PC-3 (cell line): ENCODE measurements at regions not wholly inside any gene's neighbourhood (a gene's known extent, or its start where the extent isn't known, plus 50 kb on each side); places are given as distances from the start of the nearest gene placed in this dataset.

Experiments
- ATAC-seq: fragments of 200-7000 bp; cut with Tn5 transposase; 2 replicates; pipeline ENCODE4 v1.9.1; 2020; ENCODE audit warnings: mild to moderate bottlenecking, moderate library complexity
- BruUV-seq: library from RNA; stranded (reverse); fragments of 400-500 nt; replicated peaks from 2 replicates; lab custom pipeline; 2021; lab: Mats Ljungman, UMichigan
- CTCF ChIA-PET: fragments of 300-600 bp; sonication (Branson Sonifier 250); formaldehyde crosslinking; loops from one replicate; lab custom pipeline; 2022; ENCODE audit warnings: antibody characterized with exemption; lab: Charles Lee
- POLR2A ChIA-PET: fragments of 300-600 bp; sonication (Branson Sonifier 250); formaldehyde crosslinking; loops from one replicate; lab custom pipeline; 2022; ENCODE audit warnings: antibody characterized with exemption; ENCODE audit not compliant: unreplicated experiment; lab: Charles Lee
- DNase-seq: peaks from one replicate; pipeline ENCODE4 v3.0.0-alpha.2; 2015
- H2AFZ ChIP-seq: fragments of 300-600 bp; sonication (generic); 2 replicates; pipeline ENCODE4 v1.6.0; 2016; ENCODE audit warnings: antibody characterized with exemption, low read length
- H3F3A ChIP-seq: fragments of 300-600 bp; sonication (generic); one replicate; pipeline ENCODE4 v1.6.0; 2017; ENCODE audit warnings: antibody characterized with exemption, low read length, control low read depth, mild to moderate bottlenecking; ENCODE audit not compliant: unreplicated experiment
- H3K27ac ChIP-seq: fragments of 300-600 bp; sonication (generic); 2 replicates; pipeline ENCODE4 v1.5.1; 2016; ENCODE audit warnings: mild to moderate bottlenecking, low read length
- H3K27me3 ChIP-seq: fragments of 300-600 bp; sonication (generic); 2 replicates; pipeline ENCODE4 v1.6.1; 2016; ENCODE audit warnings: low read length, mixed read lengths
- H3K36me3 ChIP-seq: fragments of 300-600 bp; sonication (generic); 2 replicates; pipeline ENCODE4 v1.6.1; 2016; ENCODE audit warnings: low read depth, mixed run types, low read length, mixed read lengths
- H3K4me1 ChIP-seq: fragments of 300-600 bp; sonication (generic); 2 replicates; pipeline ENCODE4 v1.5.1; 2016; ENCODE audit warnings: low read length; ENCODE audit not compliant: insufficient read depth
- H3K4me2 ChIP-seq: fragments of 300-600 bp; sonication (generic); 2 replicates; pipeline ENCODE4 v1.6.0; 2016; ENCODE audit warnings: low read length
- H3K4me3 ChIP-seq: fragments of 300-600 bp; sonication (generic); 2 replicates; pipeline ENCODE4 v1.5.1; 2016; ENCODE audit warnings: mild to moderate bottlenecking, low read length, mixed read lengths
- H3K79me2 ChIP-seq: fragments of 300-600 bp; sonication (generic); 2 replicates; pipeline ENCODE4 v1.6.1; 2017; ENCODE audit warnings: low read length, mixed read lengths
- H3K9ac ChIP-seq: fragments of 300-600 bp; sonication (generic); 2 replicates; pipeline ENCODE4 v1.6.0; 2016; ENCODE audit warnings: mild to moderate bottlenecking, low read length
- H3K9me2 ChIP-seq: fragments of 300-600 bp; sonication (generic); replicated peaks from 2 replicates; pipeline ENCODE4 v1.6.1; 2016; ENCODE audit warnings: mixed run types, low read length, mixed read lengths
- H3K9me3 ChIP-seq: fragments of 300-600 bp; sonication (generic); 2 replicates; pipeline ENCODE4 v1.6.1; 2016; ENCODE audit warnings: low read length, mixed read lengths
- H4K20me1 ChIP-seq: fragments of 300-600 bp; sonication (generic); 2 replicates; pipeline ENCODE4 v1.6.1; 2016; ENCODE audit warnings: low read length, mixed read lengths
- EZH2 ChIP-seq: fragments of 300-600 bp; sonication (generic); IDR thresholded peaks from one replicate; pipeline ENCODE4 v1.6.1; 2017; ENCODE audit warnings: antibody characterized with exemption, mild to moderate bottlenecking, low read length; ENCODE audit not compliant: unreplicated experiment
- EZH2phosphoT487 ChIP-seq: fragments of 300-600 bp; sonication (generic); IDR thresholded peaks from 2 replicates; pipeline ENCODE4 v1.6.1; 2018; ENCODE audit warnings: mild to moderate bottlenecking, antibody characterized with exemption, low read length, borderline replicate concordance
- intact Hi-C: fragments of 100-400 bp; cut with micrococcal nuclease; formaldehyde crosslinking; loops from 2 replicates; pipeline ENCODE4 v1.9.0; 2023
- TF ChIP-seq, protein P1 (sequence below): fragments of 300-600 bp; sonication (generic); conservative IDR thresholded peaks from 2 replicates; pipeline ENCODE4 v1.5.1; 2017; ENCODE audit warnings: antibody characterized with exemption, low read depth, mild to moderate bottlenecking, low read length

DNA sequence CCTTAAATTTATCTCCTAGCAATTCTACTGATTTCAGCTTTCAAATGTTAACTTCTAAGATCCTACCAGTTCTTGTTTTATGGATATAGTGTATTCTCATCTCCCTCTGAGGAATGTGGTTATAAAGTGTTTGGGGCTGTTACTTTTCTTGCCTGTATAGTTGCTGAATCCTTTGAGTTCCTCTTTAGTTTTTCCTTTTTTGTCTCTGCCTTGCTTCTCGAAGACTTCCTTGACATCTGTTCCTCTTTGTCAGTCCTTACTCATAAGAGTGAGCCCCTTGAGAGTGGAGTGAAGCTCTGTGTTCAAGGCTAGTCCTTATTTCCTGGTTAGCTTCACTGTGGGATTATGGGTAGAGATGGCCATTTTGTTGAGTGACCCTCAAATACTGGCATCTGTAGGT lies 84.6 kb downstream of the ELOVL4 start:
- ChIA-PET POLR2A (no interaction called here), CTCF (no interaction called here)
- H3K27ac ChIP-seq: no peak overlapping the region
- no peaks in the 10 kb centered on the region for H3K36me3 ChIP-seq
- H3K4me1 ChIP-seq: no peaks in the 10 kb centered on the region
- H3K9ac ChIP-seq: no peak overlapping the region
- H3K27me3 ChIP-seq: no peaks in the 10 kb centered on the region
- H2AFZ ChIP-seq: no peak overlapping the region
- no peaks in the 10 kb centered on the region for H3K79me2 ChIP-seq
- no peaks in the 10 kb centered on the region for H3F3A ChIP-seq
- no peaks in the 10 kb centered on the region for H4K20me1 ChIP-seq
- H3K4me3 ChIP-seq: no peak overlapping the region
- TF ChIP-seq, protein P1, sequence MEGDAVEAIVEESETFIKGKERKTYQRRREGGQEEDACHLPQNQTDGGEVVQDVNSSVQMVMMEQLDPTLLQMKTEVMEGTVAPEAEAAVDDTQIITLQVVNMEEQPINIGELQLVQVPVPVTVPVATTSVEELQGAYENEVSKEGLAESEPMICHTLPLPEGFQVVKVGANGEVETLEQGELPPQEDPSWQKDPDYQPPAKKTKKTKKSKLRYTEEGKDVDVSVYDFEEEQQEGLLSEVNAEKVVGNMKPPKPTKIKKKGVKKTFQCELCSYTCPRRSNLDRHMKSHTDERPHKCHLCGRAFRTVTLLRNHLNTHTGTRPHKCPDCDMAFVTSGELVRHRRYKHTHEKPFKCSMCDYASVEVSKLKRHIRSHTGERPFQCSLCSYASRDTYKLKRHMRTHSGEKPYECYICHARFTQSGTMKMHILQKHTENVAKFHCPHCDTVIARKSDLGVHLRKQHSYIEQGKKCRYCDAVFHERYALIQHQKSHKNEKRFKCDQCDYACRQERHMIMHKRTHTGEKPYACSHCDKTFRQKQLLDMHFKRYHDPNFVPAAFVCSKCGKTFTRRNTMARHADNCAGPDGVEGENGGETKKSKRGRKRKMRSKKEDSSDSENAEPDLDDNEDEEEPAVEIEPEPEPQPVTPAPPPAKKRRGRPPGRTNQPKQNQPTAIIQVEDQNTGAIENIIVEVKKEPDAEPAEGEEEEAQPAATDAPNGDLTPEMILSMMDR: no peak
- no peak for TF ChIP-seq EZH2phosphoT487
- TF ChIP-seq EZH2: no peak
- DNase-seq (no peak), ATAC-seq (no peak)
- H3K9me3 ChIP-seq: no peaks in the 10 kb centered on the region
- no peak overlapping the region for H3K4me2 ChIP-seq
- intact Hi-C loops: no loop called here
- no peaks in the 10 kb centered on the region for H3K9me2 ChIP-seq
- no TSS peak for BruUV-seq

DNA sequence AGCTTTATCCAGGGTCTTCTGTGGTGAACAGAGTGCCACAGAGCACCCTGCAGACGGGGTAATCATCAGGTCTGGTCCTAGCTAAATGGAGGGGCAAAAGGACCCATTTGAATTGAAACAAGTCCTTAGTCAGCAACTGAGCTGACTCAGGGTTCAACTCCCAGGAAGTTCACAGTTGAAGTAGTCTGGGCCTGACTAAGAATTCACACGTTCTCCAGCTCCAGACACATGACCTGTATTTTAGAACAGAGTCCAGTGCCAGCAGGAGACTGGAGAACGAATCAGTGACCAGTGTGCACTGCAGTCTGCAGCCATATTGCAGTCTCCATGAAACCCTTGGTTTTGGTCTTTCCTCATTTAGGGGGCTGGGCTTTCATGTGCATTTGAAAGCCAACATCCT lies 85.2 kb downstream of the ELOVL4 start:
- H3K4me1 ChIP-seq: no peaks in the 10 kb centered on the region
- TF ChIP-seq EZH2 (no peak), EZH2phosphoT487 (no peak)
- TF ChIP-seq, protein P1: no peak
- H3K9me3 ChIP-seq: no peaks in the 10 kb centered on the region
- intact Hi-C loops: no loop called here
- ATAC-seq (no peak), DNase-seq (no peak)
- no peak overlapping the region for H3K4me3 ChIP-seq
- no TSS peak for BruUV-seq
- no peaks in the 10 kb centered on the region for H3K36me3 ChIP-seq
- no peaks in the 10 kb centered on the region for H3F3A ChIP-seq
- H2AFZ ChIP-seq: no peak overlapping the region
- ChIA-PET CTCF (no interaction called here), POLR2A (no interaction called here)
- no peaks in the 10 kb centered on the region for H3K79me2 ChIP-seq
- no peak overlapping the region for H3K27ac ChIP-seq
- no peak overlapping the region for H3K4me2 ChIP-seq
- no peak overlapping the region for H3K9ac ChIP-seq
- H4K20me1 ChIP-seq: no peaks in the 10 kb centered on the region
- no peaks in the 10 kb centered on the region for H3K9me2 ChIP-seq
- no peaks in the 10 kb centered on the region for H3K27me3 ChIP-seq

DNA sequence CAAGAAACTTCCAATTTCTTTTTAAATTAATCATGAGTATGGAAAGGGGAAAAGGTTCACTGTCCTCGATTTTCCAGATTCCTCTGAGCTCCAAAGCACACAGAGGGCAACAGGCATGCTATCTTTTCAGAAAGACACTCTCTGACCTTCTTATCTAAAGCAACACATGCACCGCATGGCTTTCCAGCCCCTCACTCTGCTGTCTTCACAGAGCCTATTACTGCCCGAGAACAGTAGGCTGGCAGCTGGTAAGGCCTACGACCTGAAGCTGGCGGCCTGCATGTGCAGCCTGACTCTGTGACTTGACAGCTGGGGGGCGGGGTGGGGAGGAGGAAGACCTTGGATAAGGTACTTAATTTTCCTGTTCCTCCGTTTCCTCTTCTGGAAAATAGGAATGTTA lies 86.3 kb downstream of the ELOVL4 start:
- no peaks in the 10 kb centered on the region for H3K79me2 ChIP-seq
- H3K36me3 ChIP-seq: no peaks in the 10 kb centered on the region
- no peaks in the 10 kb centered on the region for H3K27me3 ChIP-seq
- H3K4me2 ChIP-seq: no peak overlapping the region
- no peaks in the 10 kb centered on the region for H4K20me1 ChIP-seq
- intact Hi-C loops: no loop called here
- ChIA-PET CTCF (no interaction called here), POLR2A (no interaction called here)
- H3K9me3 ChIP-seq: no peaks in the 10 kb centered on the region
- H3K27ac ChIP-seq: no peak overlapping the region
- no TSS peak for BruUV-seq
- no peaks in the 10 kb centered on the region for H3K9me2 ChIP-seq
- H3K9ac ChIP-seq: no peak overlapping the region
- ATAC-seq (no peak), DNase-seq (no peak)
- no peak overlapping the region for H3K4me3 ChIP-seq
- H2AFZ ChIP-seq: no peak overlapping the region
- H3F3A ChIP-seq: no peaks in the 10 kb centered on the region
- TF ChIP-seq, protein P1: no peak
- TF ChIP-seq EZH2phosphoT487 (no peak), EZH2 (no peak)
- no peaks in the 10 kb centered on the region for H3K4me1 ChIP-seq
